ENCODE measurements at regions not wholly inside any gene's neighbourhood (a gene's known extent, or its start where the extent isn't known, plus 50 kb on each side); places are given as distances from the start of the nearest gene placed in this dataset.

GRCh38 chr9:22237497-22238363, 208.9 kb upstream of the DMRTA1 start:
- DNase-seq (ENCODE audit: low read depth): peak; percentile 84
- H3K4me3 ChIP-seq (ENCODE audit: low read depth, low read length): no peak overlapping the region
- TF ChIP-seq, protein P1, sequence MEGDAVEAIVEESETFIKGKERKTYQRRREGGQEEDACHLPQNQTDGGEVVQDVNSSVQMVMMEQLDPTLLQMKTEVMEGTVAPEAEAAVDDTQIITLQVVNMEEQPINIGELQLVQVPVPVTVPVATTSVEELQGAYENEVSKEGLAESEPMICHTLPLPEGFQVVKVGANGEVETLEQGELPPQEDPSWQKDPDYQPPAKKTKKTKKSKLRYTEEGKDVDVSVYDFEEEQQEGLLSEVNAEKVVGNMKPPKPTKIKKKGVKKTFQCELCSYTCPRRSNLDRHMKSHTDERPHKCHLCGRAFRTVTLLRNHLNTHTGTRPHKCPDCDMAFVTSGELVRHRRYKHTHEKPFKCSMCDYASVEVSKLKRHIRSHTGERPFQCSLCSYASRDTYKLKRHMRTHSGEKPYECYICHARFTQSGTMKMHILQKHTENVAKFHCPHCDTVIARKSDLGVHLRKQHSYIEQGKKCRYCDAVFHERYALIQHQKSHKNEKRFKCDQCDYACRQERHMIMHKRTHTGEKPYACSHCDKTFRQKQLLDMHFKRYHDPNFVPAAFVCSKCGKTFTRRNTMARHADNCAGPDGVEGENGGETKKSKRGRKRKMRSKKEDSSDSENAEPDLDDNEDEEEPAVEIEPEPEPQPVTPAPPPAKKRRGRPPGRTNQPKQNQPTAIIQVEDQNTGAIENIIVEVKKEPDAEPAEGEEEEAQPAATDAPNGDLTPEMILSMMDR (IDR thresholded peaks at IDR 0.05; ENCODE audit: insufficient read depth, low read depth, low read length): no peak

- peak; percentile 76 for DNase-seq (ENCODE audit: low read depth)
- TF ChIP-seq, protein P1 (IDR thresholded peaks at IDR 0.05; ENCODE audit: insufficient read depth, low read depth, low read length): peak; percentile 60
- H3K4me3 ChIP-seq (ENCODE audit: low read depth, low read length): no peak overlapping the region
These were observed 207.6 kb upstream of the DMRTA1 start for GRCh38 chr9:22238809-22239684.

GRCh38 chr9:22240619-22241018, 206.0 kb upstream of the DMRTA1 start:
- peak; percentile 53 for DNase-seq (ENCODE audit: low read depth)
- TF ChIP-seq, protein P1 (IDR thresholded peaks at IDR 0.05; ENCODE audit: insufficient read depth, low read depth, low read length): no peak
- no peak overlapping the region for H3K4me3 ChIP-seq (ENCODE audit: low read depth, low read length)

- H3K4me3 ChIP-seq (ENCODE audit: low read depth, low read length): no peak overlapping the region
- no peak for DNase-seq (ENCODE audit: low read depth)
- TF ChIP-seq, protein P1 (IDR thresholded peaks at IDR 0.05; ENCODE audit: insufficient read depth, low read depth, low read length): no peak
These were observed 205.6 kb upstream of the DMRTA1 start for GRCh38 chr9:22241024-22241423.

DNA sequence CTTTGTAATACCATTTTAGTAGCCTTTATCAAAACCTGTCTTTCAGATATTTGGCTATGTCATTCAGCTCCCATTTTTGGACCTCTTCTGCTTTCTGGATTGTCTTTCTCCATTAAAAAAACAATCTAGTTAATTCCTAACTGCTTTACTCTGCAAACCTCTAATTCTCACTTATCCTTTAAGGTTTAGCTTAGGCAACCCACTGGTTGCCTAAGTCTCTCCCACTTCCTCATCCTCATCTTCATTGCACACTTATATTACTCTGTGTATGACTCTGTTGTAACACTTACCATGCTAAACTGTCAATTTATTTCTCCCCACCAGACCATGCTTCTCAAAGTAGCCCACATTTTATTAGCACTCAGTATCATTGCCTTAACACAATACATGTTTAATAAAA, 205.0 kb upstream of the DMRTA1 start:
- DNase-seq (ENCODE audit: low read depth): no peak
- TF ChIP-seq, protein P1 (IDR thresholded peaks at IDR 0.05; ENCODE audit: insufficient read depth, low read depth, low read length): no peak

GRCh38 chr9:22244139-22245011, 202.2 kb upstream of the DMRTA1 start:
- peak; percentile 69 for DNase-seq (ENCODE audit: low read depth)
- peak overlapping the region; percentile 28 for H3K4me3 ChIP-seq (ENCODE audit: low read depth, low read length)
- TF ChIP-seq, protein P1 (IDR thresholded peaks at IDR 0.05; ENCODE audit: insufficient read depth, low read depth, low read length): peak; percentile 65

More for the DNA sequence above, 205.0 kb upstream of the DMRTA1 start:
- H3K4me3 ChIP-seq (ENCODE audit: low read depth, low read length): no peak overlapping the region
